ENCODE measurements at regions not wholly inside any gene's neighbourhood (a gene's known extent, or its start where the extent isn't known, plus 50 kb on each side); places are given as distances from the start of the nearest gene placed in this dataset.

DNA sequence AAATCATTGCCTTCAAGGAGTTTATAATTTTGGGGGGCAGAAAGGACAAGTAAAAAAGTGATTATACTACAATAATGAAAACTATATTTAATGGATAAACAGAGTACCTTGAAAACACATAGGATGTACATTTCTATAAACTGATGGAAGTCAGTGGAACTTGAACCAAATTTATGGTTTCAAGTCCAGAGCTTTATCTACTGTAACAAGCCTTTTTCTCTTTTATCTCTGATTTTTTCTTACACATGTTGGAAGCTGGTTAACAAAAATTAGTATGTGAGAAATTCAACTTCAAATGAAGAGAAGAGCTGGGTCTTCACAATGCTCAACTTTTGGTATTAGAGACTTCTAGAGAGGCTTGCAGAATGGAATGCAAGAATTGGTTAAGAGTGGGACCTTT, 393.6 kb downstream of the LMO7 start:
- no peak for DNase-seq

DNA sequence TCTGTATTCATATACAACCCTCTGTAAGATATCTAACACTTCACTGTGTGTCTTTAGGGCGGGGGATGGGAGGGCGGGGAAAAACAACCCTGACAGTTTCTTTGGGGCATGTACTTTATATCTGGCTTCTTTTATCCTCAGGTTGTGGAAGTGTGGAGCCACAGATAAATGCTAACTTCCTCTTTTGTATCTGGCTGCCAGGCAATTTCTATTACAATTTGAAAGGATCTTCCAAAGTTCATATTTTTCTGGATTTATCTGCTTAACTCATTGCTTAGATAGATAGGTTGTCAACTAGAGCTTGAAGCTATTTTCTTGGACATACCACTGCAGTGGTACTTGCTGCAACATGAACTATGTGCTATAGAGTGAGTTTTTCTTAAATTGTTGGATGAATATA, 393.0 kb downstream of the LMO7 start:
- DNase-seq = no peak

DNA sequence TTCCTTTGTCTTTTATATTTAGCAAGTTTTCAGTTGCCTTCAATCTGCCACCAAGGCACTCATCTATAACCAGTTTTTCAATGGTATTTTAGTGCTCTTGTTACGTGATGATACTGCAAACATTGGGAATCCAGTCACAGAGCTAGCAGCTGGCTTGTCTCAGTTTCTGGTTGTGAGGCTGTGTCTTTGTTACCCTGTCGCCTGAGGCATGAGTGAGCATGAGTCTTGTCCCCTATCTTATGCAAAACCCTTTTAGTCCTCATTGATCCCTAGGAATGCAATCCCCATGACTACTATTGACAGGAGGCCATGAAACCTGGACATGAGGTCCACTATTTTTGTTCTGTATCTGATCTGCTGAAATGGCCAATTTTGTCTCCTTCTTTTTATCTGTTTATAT, 391.0 kb downstream of the LMO7 start:
- DNase-seq = no peak

DNA sequence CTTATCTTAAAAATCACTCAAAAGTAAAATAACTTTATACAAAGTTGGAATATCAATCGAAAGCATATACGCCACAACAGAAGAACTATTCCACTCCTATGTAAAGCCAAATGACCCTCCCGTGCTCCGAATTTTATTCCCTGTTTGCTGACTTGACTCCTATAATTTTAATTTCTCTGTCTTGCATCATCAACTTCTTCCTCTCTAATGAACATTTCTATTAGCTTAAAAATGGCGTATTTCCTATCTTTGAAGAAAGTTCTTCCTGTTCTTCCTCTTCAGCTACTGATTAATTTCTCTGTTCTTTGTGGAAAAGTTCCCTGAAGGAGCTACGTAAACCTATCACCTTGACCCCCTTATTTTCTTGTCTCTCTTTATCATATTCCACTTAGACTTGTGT, 389.3 kb downstream of the LMO7 start:
- no peak for DNase-seq

DNA sequence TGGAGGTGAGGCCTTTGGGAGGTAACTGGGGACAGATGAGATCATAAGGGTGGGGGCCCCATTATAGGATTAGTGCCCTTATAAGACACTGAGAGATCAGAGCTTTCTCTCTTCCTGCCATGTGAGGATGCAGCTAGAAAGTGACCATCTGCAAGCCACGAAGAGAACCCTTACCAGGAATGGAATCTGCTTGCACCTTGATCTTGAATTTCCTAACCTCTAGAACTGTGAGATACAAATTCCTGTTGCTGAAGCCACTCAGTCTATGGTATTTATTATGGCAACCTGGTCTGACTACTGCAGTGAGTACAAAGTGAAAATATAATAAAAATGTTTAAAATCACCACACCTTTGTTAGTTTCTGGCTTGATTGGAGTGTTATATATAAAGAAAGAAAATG, 388.0 kb downstream of the LMO7 start:
- no peak for DNase-seq

DNA sequence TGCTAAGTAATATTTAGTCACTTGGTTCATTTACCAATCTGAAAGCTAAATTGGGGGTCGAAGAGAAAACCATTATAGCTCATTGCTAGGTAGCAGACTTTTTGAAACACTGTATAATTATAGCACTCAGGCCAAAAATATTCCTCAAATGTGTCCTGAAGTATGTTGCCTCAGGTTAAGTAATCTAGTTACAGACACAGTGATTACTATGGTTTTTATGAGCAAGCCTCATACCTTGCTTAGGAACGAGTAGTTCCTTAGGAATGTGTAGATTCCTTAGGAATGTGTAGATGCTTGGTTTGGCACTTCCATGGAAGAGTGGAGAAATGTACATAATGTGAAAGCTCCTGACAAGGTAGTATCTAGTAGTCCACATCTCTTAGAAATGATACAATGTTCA, 387.5 kb downstream of the LMO7 start:
- DNase-seq = no peak

DNA sequence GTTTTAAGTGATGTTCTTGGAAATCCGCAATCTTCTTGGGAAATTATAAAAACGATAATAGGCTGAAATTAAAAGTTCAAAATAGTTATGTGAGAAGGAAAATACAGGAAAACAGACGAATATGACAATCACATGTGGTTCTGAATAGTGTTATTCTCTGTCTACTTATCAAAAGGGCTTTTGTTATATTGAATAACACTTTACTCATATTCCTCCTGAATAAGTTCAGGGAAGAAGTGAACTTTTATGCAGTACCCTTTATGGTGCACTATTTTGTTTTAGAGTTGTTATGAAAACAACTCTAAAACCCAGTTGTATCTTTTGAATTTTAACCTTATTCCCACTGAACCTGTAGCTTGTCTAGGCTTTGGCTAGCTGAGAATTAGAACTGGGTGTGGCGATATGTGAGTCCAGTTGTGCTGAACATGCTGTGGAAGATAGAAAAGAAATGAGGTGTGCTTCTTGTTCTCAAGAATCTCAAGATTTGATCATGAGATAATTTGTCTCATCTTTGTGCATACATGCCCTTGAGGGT, 384.4 kb downstream of the LMO7 start:
- DNase-seq = no peak

DNA sequence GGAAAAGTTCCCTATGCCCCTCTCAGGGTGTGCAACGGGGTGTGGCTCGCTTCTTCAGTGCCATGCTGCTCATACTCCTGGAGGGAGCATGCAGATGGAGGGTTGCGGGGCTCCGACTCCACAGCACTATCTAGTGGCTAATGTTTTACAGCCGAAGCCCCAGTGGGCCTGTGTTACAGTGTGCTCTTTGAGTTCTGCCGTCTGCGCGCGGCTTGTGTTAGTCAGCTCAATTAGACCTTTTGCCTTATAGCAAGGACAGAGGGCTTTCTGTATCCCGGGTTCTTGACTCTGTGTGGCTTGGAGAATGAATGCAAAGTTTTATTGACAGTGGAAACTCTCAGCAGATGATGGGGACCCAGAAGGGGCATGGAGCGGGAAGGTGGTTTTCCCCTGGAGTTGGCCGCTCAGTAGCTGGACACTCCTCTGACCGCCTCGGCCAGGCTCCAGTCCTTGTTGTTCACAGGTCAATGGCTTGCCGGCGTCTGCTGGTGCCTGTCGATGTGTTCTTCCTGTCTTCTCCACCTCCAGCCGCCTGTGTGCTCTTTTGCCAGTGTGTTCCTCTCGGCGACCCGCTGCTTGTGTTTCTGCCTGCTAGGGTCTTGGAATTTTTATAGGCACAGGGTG, 383.4 kb downstream of the LMO7 start:
- no peak for DNase-seq

DNA sequence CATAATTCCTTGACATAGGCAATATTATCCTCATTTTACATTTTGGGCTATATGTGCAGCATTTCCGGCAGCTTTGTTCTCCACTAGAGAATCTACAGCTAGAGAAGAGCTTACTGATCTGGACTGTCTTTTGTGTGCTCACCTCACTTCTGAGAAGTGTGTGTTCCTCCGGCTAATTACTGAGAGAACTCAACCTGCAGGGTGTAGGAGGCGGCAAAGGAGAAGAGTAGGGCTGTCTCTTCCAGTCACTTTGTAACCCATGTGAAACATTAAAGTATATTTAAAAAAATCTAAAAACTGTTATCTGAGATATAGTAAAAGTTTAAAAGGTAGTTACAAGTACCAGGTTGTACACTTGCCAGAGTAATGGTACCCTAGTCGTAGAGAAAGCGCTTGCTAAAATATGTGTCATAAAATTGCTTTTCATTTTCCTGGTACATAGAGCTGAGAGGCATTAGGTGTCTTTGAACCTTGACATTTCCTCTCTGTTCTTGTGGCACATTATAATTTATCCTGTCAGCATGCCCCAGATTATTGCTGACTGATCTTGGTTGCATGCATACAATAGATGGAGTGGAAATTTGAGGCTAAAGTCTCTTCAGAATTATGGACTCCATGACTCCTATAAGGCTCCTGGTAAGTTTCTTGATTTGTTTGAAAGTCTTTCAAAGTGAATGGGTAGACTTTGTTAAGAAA, 381.9 kb downstream of the LMO7 start:
- no peak for DNase-seq

DNA sequence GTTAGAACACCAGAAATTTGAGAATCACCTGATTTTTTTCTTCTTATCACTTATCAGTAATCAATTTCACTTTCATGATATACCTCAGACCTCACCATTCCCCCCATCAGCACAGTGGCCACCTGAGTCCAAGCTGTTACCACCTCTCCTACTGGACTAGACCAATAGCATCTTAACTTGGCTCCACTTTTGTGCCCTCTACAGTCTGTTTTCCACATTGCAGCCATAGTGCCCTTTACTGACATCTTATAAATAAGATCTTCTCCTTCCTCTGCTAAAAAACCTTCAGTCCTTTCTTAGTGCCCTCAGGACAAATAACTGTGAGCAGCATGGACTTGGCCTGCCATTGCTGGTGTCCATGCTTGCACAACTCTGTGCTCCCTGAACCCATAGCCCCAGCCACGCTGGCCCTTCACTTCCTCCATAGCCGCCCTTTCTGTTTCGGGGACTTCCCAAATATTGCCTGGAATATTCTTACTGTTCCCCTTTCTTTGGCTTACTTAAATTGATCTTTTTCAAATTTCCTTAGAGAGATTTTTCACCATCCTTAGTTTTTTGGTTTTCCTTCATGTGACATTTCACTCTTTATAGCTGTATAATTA, 380.8 kb downstream of the LMO7 start:
- no peak for DNase-seq

DNA sequence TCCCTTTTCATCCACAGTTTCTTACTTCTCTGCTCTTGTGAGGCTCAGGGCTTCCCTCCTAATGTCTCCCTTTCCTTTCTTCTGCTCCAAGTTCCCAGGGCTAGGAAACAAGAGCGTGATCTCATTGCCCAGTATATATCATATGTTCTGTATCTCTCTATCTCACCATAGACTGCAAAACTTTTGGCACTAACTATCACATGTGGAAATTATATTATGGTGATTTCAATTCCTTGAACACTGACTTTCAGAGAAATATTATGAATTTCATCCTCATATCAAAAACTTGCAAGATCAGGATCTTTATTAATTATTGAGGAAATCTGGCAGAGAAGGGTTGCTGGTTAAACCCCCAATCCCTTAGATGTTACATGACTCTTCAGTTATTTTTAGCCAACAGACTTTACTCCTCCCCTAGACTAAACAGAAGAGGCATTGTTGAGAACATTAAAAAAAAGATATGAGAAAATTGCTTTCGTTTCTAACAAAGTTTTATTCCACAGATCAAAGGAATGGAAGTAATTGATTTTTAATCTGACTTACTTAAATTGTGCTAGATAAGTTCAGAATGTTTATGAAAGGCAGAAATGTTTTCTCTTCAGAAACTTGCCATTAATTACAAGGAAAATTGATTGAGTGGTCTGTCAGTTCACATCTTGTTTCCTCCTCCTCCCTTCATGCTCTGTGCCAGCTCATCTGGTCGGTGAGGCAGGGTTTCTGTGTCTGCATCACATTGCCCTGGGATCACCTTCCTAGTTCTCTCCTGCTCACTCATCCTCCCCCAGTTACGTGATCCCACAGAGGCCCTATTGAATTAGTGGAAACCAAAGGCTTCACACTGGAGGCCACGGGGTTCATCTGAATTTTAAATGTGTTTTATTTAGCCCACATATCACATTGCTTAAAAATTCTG, 378.5 kb downstream of the LMO7 start:
- DNase-seq = no peak

DNA sequence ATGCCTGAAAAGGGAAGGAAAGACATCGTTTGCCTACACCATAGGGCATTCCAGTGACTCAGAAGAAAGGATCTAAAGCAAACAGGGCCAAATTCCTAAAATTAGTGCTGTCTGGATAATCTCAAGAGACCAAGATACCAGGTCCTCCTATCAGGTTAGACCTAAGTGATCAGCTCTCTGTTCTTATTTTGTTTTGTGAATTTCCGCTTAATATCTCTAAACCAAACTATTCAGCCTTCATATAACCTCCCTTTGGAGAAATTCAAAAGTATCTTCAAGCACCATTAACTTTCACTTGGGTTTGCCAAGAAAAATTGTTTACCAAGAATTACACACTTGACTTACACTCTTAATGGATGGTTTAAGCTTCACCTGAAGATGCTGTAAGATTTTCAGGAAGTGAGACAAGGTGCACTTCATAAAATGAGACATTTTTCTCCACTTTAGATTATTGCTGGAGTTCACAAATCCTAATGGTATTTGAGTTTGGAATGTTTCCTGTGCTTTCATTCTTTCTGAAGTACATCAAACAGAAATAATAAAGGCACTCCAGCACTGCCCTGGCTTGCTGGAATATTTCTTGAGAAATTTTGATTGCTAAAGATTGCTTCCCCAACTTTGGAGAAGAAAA, 376.1 kb downstream of the LMO7 start:
- DNase-seq = no peak

DNA sequence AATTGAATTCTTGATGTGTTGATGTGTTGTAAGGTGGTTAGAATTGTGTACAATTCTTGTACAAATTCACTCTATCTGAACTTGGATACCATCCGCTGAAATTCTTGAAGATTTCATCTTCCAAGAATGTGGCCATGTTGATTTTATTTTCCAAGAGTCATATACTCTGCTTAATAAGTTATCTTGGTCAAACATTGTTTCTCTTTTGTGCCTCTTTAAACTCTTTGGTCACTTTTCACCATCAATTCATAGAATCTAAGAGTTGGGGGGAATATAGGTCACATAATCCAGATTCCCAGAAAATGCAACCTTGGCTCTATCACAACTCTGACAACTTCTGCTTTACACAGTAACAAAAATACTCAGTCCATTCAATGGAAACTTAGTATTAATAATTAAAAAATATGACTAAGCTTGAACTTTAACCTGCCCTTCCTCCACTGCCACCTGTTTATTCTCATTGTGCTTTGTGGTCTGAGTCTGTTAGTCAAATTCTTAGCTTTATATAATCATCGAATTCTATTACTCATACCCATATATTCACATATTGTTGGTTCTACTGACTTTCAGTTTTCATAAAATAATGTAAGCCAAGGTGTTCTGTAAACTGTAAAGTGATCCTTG, 373.2 kb downstream of the LMO7 start:
- no peak for DNase-seq

DNA sequence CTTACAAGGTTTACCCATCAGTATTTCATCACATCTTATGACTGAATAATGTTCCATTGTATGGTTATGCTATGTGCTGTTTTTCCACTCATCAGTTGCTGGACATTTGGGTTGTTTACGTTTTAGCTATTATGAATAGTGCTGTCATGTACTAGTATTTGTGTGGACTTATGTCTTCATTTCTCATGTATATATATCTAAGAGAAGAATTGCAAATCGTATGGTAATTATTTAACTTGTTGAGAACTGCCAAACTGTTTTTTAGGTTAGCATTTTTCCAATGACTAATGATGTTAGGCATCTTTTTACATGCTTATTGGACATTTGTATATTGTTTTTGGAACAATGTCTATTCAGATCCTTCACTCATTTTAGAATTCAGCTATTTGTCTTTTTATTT, 368.3 kb downstream of the LMO7 start:
- no peak for DNase-seq

DNA sequence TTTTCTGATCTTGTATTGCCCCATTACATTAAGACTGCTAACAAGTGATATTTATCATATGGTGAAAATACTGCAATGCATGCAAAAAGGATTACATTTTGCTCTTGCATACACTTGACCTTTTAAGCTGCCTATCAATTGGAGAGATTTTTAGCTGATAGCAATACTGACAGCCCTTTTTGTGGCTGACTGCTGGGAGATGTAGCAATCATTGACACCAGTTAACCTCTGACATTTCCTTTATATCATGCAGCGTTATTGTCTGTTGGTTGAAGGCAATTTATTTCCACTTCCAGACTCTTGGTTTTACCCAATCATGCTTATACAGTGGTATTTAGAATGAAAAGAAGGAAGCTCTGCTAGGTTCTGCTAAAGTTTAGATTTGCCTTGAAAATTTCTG, 364.0 kb downstream of the LMO7 start:
- DNase-seq = no peak

DNA sequence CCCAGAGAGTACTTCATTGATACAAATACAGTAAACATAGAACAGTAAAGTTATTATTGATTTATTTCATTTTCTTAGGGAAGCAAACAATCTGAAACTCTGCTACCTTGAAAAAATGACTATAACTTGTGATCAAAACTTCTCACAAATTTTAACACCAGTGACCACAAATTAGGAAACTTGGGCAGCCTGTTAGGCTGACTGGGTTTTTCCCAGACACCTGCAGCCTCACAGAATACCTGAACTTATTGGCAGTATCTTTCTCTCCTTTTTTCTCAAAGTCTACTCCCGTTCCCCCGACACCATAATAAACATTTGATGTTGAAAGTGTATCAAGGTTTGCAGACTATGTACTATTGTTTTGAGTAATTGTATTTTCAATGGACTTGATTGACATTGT, 360.5 kb downstream of the LMO7 start:
- no peak for DNase-seq

DNA sequence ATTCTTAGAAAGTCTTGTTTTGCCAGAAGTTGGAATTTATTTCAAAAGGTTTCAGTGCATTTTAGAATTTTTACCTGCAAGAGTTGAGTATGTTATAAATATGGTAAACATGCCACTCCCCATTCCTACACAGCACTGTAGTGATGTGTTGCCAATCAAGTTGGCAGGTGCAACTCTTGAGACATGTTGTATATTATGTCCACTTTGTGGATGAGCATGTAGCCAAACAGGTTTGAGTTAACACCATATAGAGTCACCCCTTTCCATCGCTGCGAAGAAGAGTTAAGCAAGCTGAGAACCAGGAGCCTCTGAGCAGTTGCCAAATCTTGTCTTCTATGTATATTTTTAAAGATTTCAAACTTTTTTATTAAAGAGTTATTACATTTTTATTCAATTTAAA, 359.8 kb downstream of the LMO7 start:
- DNase-seq = no peak

DNA sequence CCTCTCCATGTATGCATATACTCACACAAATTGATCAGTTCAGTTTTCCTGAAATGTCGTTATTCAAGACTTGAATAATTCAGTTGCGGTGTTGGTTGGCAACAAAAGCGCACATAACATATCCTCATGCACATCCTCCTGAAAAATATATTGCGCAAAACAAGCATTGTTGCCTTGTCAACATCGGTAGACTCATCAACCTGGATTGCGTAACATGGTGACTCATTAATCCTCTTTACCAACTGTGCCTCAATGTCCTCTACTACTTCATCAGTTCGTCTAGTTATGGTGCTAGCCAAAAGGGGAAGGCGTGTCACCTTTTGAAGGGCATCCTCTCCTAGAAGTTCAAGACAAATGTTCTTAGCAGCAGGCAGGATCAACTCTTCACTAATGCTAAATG, 357.7 kb downstream of the LMO7 start:
- no peak for DNase-seq

DNA sequence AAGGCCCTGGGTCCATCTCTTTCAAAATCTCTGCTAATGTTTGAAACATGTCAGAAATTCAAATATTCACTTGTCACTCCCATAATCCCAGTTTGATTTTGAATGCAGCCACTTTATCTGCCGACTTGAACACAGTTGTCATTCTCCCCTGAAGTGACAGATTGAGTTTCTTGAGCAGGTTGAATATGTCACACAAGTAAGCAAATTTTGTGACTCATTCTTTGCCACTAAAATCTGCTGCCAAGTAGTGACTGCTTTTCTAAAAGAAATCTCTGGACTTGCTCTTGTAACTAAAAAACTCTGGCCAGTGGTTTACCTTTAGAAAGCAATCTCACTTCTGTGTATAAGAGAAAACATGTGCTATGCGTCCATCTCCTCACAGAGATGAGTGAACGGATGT, 357.1 kb downstream of the LMO7 start:
- no peak for DNase-seq

DNA sequence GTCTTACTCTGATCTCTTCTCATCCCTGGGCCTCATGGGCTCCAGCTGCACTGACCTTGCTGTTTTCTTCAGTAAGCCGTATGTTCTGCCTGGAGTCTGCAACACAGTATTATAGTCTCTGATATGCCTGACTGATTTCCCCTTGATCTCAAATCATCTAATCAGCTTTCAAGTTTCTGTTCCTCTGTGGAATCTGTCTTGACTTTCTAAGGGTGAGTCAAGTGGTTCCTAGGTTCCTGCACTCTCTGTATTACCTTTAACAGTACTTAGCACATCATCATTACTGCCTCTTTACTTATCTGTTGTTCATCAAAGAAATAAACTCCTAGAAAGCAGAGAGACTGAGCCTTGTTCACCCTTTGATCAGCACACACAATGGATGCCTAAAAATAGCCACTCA, 350.7 kb downstream of the LMO7 start:
- no peak for DNase-seq

DNA sequence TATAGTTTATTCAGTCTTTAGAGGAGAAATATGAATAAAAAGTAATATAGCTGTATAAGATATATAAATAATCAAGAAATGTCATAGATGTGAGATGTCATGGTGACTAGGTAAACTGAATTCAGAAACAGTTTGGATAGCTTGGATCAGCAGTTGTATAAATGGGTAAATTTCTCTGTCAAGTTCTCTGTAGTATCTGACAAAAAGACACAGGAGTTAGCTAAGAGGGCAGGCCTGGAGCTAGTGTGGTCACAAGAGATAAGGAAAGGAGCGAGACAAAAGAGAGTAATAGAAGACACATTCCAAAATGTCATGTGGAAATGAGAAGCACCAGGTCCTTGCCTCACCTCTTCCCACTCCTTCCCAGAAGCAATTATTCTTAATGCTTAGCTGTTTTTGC, 349.0 kb downstream of the LMO7 start:
- no peak for DNase-seq

DNA sequence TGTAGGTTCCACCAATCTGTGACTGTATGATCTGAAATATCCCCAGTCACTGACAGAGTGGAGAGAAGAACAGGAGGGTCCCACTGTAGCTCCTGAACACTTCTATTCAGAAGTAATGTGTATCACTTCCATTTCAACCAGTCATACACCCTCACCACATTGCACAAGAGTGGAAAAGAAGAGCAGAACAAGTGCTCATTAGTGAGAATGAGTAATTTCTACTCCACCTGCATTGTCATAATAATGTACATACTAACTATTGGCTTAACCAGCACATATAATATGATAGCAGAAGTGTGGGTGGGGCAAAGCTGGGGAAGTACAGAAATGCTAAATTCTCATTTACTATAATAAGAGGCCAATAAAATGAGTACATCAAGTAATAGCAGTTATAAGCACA, 342.7 kb downstream of the LMO7 start:
- DNase-seq = no peak
